Bronchial epithelial cell (primary cell): ENCODE measurements at regions not wholly inside any gene's neighbourhood (a gene's known extent, or its start where the extent isn't known, plus 50 kb on each side); places are given as distances from the start of the nearest gene placed in this dataset.
"Not testable (repeated sequence)": the region's sequence is repeated elsewhere in the genome, so short reads cannot be mapped to it uniquely, and the experiment has no call there.

Source experiments
- DNase-seq: peaks from one replicate; pipeline ENCODE4 v3.0.0-alpha.2; 2010; ENCODE audit warnings: low read depth
- FAIRE-seq: peaks from 2 replicates; lab custom pipeline; 2011; peaks lifted over from hg19 to GRCh38; lab: Jason Lieb, UNC
- H3K27me3 ChIP-seq: 2 replicates; pipeline ENCODE4 v1.5.1; 2011; ENCODE audit warnings: low read length; ENCODE audit not compliant: control insufficient read depth, insufficient read depth
- H3K36me3 ChIP-seq: 2 replicates; pipeline ENCODE4 v1.5.1; 2011; ENCODE audit warnings: low read length; ENCODE audit not compliant: control insufficient read depth, insufficient read depth
- H3K4me3 ChIP-seq: 2 replicates; pipeline ENCODE4 v1.5.1; 2011; ENCODE audit warnings: mild to moderate bottlenecking, low read depth, low read length, control low read depth
- TF ChIP-seq, protein P1 (sequence below): IDR thresholded peaks from 2 replicates; pipeline ENCODE4 v1.5.1; 2011; ENCODE audit warnings: mild to moderate bottlenecking, moderate library complexity, low read length, control low read depth, inconsistent platforms; ENCODE audit not compliant: insufficient read depth, severe bottlenecking

DNA sequence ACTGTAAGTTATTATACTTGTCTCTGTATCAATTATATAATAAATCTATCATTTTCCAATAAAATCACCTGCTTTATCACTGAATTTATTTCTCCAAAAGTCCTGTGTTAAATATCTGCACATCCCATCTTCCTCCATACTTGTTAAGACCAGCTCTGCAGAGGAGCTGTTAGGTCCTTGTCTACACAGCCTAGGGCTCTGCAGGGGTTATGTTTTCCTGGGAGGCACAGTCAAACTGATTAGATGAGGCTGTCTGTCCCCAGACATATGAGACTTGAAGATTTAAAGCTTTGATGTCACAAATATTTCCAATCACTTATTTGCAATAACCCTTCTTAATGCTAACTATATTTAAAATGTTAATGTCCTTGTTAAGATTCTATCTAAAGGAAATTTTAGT, 446.8 kb downstream of the TRAM1L1 start:
- FAIRE-seq: no peak
- H3K27me3 ChIP-seq: no peaks in the 10 kb centered on the region
- no peak for DNase-seq
- TF ChIP-seq, protein P1, sequence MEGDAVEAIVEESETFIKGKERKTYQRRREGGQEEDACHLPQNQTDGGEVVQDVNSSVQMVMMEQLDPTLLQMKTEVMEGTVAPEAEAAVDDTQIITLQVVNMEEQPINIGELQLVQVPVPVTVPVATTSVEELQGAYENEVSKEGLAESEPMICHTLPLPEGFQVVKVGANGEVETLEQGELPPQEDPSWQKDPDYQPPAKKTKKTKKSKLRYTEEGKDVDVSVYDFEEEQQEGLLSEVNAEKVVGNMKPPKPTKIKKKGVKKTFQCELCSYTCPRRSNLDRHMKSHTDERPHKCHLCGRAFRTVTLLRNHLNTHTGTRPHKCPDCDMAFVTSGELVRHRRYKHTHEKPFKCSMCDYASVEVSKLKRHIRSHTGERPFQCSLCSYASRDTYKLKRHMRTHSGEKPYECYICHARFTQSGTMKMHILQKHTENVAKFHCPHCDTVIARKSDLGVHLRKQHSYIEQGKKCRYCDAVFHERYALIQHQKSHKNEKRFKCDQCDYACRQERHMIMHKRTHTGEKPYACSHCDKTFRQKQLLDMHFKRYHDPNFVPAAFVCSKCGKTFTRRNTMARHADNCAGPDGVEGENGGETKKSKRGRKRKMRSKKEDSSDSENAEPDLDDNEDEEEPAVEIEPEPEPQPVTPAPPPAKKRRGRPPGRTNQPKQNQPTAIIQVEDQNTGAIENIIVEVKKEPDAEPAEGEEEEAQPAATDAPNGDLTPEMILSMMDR: no peak
- H3K4me3 ChIP-seq: no peak overlapping the region
- H3K36me3 ChIP-seq: no peaks in the 10 kb centered on the region

DNA sequence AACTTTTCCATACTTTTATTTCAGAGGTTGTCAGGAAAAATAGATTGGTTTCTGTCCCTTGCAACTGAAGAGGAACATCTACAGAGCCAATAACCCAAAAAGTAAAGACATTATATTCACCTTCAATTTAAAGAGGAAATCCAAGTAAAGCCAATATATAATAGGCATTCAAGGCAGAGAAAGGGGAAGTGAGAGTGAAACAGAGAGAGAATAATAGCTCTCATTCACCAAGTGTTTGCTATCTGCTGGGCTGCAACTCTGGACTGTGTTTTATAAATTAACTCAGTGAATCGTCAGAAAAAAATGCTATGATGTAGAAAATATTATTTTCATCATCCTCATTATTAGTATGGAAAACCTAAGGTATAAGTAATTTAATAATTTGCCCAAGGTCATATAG, 448.5 kb downstream of the TRAM1L1 start:
- H3K27me3 ChIP-seq: no peaks in the 10 kb centered on the region
- TF ChIP-seq, protein P1: no peak
- H3K36me3 ChIP-seq: no peaks in the 10 kb centered on the region
- DNase-seq (no peak), FAIRE-seq (no peak)
- H3K4me3 ChIP-seq: no peak overlapping the region

DNA sequence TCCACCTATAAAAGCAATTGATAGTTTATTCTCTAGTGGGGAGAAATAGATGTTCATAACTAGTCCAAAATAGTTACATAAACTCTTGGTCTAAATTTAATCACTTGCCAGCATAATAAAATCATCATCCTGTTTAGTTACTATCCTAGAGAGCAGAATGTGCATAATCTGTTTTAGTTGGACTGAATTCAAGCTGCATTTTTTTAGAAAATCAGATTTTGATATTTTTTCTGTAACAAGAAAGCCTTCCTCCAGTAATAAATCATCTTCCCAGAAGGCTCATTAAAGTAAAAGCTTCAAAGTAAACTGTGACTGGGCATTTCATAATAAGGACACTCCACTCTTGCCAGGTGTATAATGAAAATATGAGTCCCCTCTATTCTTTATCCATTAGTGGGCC, 453.1 kb downstream of the TRAM1L1 start:
- TF ChIP-seq, protein P1: no peak
- Histone ChIP-seq H3K36me3 (no peaks in the 10 kb centered on the region), H3K27me3 (no peaks in the 10 kb centered on the region), H3K4me3 (no peak overlapping the region)
- DNase-seq (no peak), FAIRE-seq (no peak)

DNA sequence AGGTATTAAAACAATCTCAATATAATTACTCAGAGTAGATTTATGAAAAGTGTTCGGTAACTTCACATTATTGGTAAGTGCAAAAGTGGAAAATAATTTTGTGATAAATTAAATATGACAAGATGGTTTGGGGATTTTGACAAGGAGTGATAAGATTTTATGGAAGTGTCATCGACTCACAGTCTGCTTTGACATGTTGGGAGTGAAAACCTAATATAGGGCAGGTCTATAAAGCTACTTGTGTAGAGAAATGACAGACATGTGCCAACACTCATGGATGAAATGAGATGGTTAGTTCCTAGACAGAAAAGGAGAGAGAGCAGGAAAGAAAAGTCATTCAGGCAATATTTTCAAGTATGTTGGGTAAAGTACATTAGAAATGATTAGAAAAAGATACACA, 456.8 kb downstream of the TRAM1L1 start:
- DNase-seq (no peak), FAIRE-seq (no peak)
- TF ChIP-seq, protein P1: no peak
- Histone ChIP-seq H3K27me3 (no peaks in the 10 kb centered on the region), H3K36me3 (no peaks in the 10 kb centered on the region), H3K4me3 (no peak overlapping the region)

DNA sequence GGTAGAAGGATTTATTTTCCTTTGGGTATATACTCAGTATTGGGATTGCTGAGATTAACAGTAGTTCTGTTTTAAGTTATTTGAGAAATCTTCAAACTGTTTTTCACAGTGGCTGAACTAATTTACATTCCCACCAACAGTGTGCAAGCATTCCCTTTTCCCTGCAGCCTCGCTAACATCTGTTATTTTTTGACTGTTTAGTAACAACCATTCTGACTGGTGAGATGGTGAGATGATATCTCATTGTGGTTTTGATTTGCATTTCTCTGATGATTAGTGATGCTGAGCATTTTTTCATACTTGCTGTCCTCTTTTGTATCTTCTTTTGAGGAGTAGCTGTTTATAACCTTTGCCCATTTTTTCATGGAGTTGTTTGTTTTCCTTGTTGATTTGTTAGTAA, 457.8 kb downstream of the TRAM1L1 start:
- no peaks in the 10 kb centered on the region for H3K27me3 ChIP-seq
- no peaks in the 10 kb centered on the region for H3K36me3 ChIP-seq
- no peak for DNase-seq
- no peak overlapping the region for H3K4me3 ChIP-seq
- FAIRE-seq: no peak
- TF ChIP-seq, protein P1: no peak

DNA sequence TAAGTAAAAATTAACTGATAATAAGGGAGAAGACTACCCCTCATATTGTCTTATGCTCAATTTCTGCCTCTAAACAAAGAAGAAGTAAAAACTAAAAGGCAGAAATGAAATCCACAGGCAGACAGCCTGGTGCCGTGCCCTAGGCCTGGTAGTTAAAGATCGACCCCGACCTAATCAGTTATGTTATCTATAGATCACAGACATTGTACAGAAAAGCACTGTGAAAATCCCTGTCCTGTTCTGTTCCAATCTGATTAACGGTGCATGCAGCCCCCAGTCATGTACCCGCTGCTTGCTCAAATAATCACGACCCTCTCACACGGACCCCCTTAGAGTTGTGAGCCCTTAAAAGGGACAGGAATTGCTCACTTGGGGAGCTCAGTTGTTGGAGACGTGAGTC, 465.9 kb downstream of the TRAM1L1 start:
- FAIRE-seq, DNase-seq, H3K27me3 ChIP-seq, H3K36me3 ChIP-seq, H3K4me3 ChIP-seq: not testable (repeated sequence)

DNA sequence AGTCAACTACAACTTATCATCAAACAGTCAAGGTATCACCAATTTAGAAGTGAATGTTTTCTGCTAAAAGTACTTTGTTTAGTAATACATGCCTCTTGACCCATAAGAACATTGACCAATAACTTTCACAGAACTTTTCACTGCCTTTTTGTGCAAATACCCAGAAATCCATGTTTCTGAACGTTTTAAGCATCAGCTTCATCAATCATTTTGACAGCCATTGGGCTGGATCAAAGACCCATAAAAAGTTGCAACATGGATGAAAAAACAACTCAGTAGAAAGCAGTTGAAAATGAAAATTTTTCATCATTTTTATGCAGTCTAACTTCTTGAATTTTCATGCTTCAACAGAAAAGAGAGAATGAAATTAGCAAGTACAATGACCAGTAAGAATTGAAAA, 466.7 kb downstream of the TRAM1L1 start:
- TF ChIP-seq, protein P1: no peak
- H3K4me3 ChIP-seq: no peak overlapping the region
- DNase-seq (no peak), FAIRE-seq (no peak)
- H3K36me3 ChIP-seq: no peaks in the 10 kb centered on the region
- H3K27me3 ChIP-seq: no peaks in the 10 kb centered on the region
